PC-9 (cell line): ENCODE measurements at regions not wholly inside any gene's neighbourhood (a gene's known extent, or its start where the extent isn't known, plus 50 kb on each side); places are given as distances from the start of the nearest gene placed in this dataset.

Source experiments
- BruUV-seq: library from RNA; stranded (reverse); fragments of 400-500 nt; replicated peaks from 2 replicates; lab custom pipeline; 2021; lab: Mats Ljungman, UMichigan
- CTCF ChIA-PET: fragments of 300-600 bp; sonication (Branson Sonifier 250); formaldehyde crosslinking; loops from one replicate; lab custom pipeline; 2022; ENCODE audit warnings: antibody characterized with exemption; lab: Charles Lee
- POLR2A ChIA-PET: fragments of 300-600 bp; sonication (Branson Sonifier 250); formaldehyde crosslinking; loops from one replicate; lab custom pipeline; 2022; ENCODE audit warnings: antibody characterized with exemption; ENCODE audit not compliant: unreplicated experiment; lab: Charles Lee
- DNase-seq, 2 experiments: peaks; one replicate each; pipeline versions ENCODE4 v3.0.0 to v3.0.0-alpha.2; 2015 to 2022; ENCODE audit warnings: mixed read lengths in 1 of 2
- H2AFZ ChIP-seq: fragments of 200-600 bp; sonication (generic); 2 replicates; pipeline ENCODE4 v1.8.1; 2017; ENCODE audit warnings: antibody characterized with exemption
- H3F3A ChIP-seq: fragments of 200-600 bp; sonication (generic); 2 replicates; pipeline ENCODE4 v1.8.1; 2017; ENCODE audit warnings: antibody characterized with exemption, mild to moderate bottlenecking, low read depth; ENCODE audit not compliant: insufficient read depth
- H3K27ac ChIP-seq: fragments of 200-600 bp; sonication (generic); 2 replicates; pipeline ENCODE4 v1.6.1; 2016; ENCODE audit warnings: mixed run types
- H3K27me3 ChIP-seq: fragments of 200-600 bp; sonication (generic); 2 replicates; pipeline ENCODE4 v1.6.1; 2016; ENCODE audit warnings: low read depth, mixed run types; ENCODE audit not compliant: insufficient read depth
- H3K36me3 ChIP-seq: fragments of 200-600 bp; sonication (generic); 2 replicates; pipeline ENCODE4 v1.6.1; 2016; ENCODE audit warnings: low read depth, mixed run types
- H3K4me1 ChIP-seq: fragments of 200-600 bp; sonication (generic); replicated peaks from 2 replicates; pipeline ENCODE4 v1.6.1; 2016; ENCODE audit warnings: mixed run types; ENCODE audit not compliant: insufficient read depth
- H3K4me2 ChIP-seq: fragments of 200-600 bp; sonication (generic); 2 replicates; pipeline ENCODE4 v1.6.1; 2017; ENCODE audit warnings: mixed run types
- H3K4me3 ChIP-seq: fragments of 200-600 bp; sonication (generic); 2 replicates; pipeline ENCODE4 v1.6.1; 2016; ENCODE audit warnings: mixed run types
- H3K79me2 ChIP-seq: fragments of 200-600 bp; sonication (generic); 2 replicates; pipeline ENCODE4 v1.6.1; 2017; ENCODE audit warnings: low read depth, mixed run types
- H3K9me2 ChIP-seq: fragments of 200-600 bp; sonication (generic); 2 replicates; pipeline ENCODE4 v1.8.1; 2017; ENCODE audit warnings: mild to moderate bottlenecking; ENCODE audit not compliant: insufficient read depth
- H3K9me3 ChIP-seq: fragments of 200-600 bp; sonication (generic); 2 replicates; pipeline ENCODE4 v1.8.1; 2016; ENCODE audit warnings: low read depth; ENCODE audit not compliant: insufficient read depth
- H4K20me1 ChIP-seq: fragments of 200-600 bp; sonication (generic); 2 replicates; pipeline ENCODE4 v1.8.1; 2017; ENCODE audit not compliant: insufficient read depth
- EZH2 ChIP-seq: fragments of 200-600 bp; sonication (generic); IDR thresholded peaks from 2 replicates; pipeline ENCODE4 v1.8.0; 2017; ENCODE audit warnings: antibody characterized with exemption, low read depth
- intact Hi-C: fragments of 100-400 bp; cut with micrococcal nuclease; formaldehyde crosslinking; loops from one replicate; pipeline ENCODE4 v1.10.0; 2022; ENCODE audit not compliant: unreplicated experiment
- TF ChIP-seq, protein P1 (sequence below): fragments of 200-600 bp; sonication (generic); conservative IDR thresholded peaks from 2 replicates; pipeline ENCODE4 v1.6.1; 2017; ENCODE audit warnings: mixed run types, antibody characterized with exemption, mild to moderate bottlenecking, moderate library complexity

- H2AFZ ChIP-seq: no peak overlapping the region
- H4K20me1 ChIP-seq: no peaks in the 10 kb centered on the region
- H3K4me3 ChIP-seq: no peak overlapping the region
- BruUV-seq: no TSS peak
- peaks cover 15% of the 10 kb centered on the region; the same call in 1 of the 2 replicates for H3K27me3 ChIP-seq
- no peaks in the 10 kb centered on the region for H3K9me2 ChIP-seq
- no peak overlapping the region for H3K4me2 ChIP-seq
- CTCF ChIA-PET: no interaction called here
- H3K36me3 ChIP-seq: no peaks in the 10 kb centered on the region
- no peaks in the 10 kb centered on the region for H3K9me3 ChIP-seq
- DNase-seq: no peak
- intact Hi-C loops: no loop called here
- H3F3A ChIP-seq: no peaks in the 10 kb centered on the region
- H3K27ac ChIP-seq: no peak overlapping the region
- POLR2A ChIA-PET: no interaction called here
- H3K4me1 ChIP-seq: no peaks in the 10 kb centered on the region
- TF ChIP-seq, protein P1, sequence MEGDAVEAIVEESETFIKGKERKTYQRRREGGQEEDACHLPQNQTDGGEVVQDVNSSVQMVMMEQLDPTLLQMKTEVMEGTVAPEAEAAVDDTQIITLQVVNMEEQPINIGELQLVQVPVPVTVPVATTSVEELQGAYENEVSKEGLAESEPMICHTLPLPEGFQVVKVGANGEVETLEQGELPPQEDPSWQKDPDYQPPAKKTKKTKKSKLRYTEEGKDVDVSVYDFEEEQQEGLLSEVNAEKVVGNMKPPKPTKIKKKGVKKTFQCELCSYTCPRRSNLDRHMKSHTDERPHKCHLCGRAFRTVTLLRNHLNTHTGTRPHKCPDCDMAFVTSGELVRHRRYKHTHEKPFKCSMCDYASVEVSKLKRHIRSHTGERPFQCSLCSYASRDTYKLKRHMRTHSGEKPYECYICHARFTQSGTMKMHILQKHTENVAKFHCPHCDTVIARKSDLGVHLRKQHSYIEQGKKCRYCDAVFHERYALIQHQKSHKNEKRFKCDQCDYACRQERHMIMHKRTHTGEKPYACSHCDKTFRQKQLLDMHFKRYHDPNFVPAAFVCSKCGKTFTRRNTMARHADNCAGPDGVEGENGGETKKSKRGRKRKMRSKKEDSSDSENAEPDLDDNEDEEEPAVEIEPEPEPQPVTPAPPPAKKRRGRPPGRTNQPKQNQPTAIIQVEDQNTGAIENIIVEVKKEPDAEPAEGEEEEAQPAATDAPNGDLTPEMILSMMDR: no peak
- no peak for TF ChIP-seq EZH2
- no peaks in the 10 kb centered on the region for H3K79me2 ChIP-seq
Observed at GRCh38 chr10:128286762-128287500, 160.7 kb upstream of the MKI67 start.

GRCh38 chr10:128287921-128288320, 161.7 kb upstream of the MKI67 start:
- H4K20me1 ChIP-seq: no peaks in the 10 kb centered on the region
- H3K79me2 ChIP-seq: no peaks in the 10 kb centered on the region
- no peak for TF ChIP-seq EZH2
- TF ChIP-seq, protein P1: no peak
- ChIA-PET POLR2A (no interaction called here), CTCF (no interaction called here)
- no peak overlapping the region for H3K4me3 ChIP-seq
- DNase-seq: no peak
- H2AFZ ChIP-seq: no peak overlapping the region
- intact Hi-C loops: no loop called here
- H3K27ac ChIP-seq: no peak overlapping the region
- H3K4me1 ChIP-seq: no peaks in the 10 kb centered on the region
- H3K36me3 ChIP-seq: no peaks in the 10 kb centered on the region
- no peaks in the 10 kb centered on the region for H3K9me2 ChIP-seq
- peaks cover 13% of the 10 kb centered on the region; the same call in 1 of the 2 replicates for H3K27me3 ChIP-seq
- no peaks in the 10 kb centered on the region for H3K9me3 ChIP-seq
- H3F3A ChIP-seq: no peaks in the 10 kb centered on the region
- H3K4me2 ChIP-seq: no peak overlapping the region
- no TSS peak for BruUV-seq

- ChIA-PET CTCF (no interaction called here), POLR2A (no interaction called here)
- Histone ChIP-seq H3K9me2 (no peaks in the 10 kb centered on the region), H3K4me3 (no peak overlapping the region), H3K9me3 (no peaks in the 10 kb centered on the region), H3K27me3 (peaks cover 16% of the 10 kb centered on the region), H3K36me3 (no peaks in the 10 kb centered on the region), H3K27ac (no peak overlapping the region), H3F3A (no peaks in the 10 kb centered on the region), H2AFZ (no peak overlapping the region), H3K4me2 (no peak overlapping the region), H3K79me2 (no peaks in the 10 kb centered on the region), H4K20me1 (no peaks in the 10 kb centered on the region), H3K4me1 (no peaks in the 10 kb centered on the region)
- BruUV-seq: no TSS peak
- intact Hi-C loops: no loop called here
- TF ChIP-seq EZH2: no peak
- TF ChIP-seq, protein P1: no peak
- DNase-seq: no peak
Observed at GRCh38 chr10:128289621-128290020, 163.4 kb upstream of the MKI67 start.
